Activated CD4-positive, alpha-beta memory T cell treated with anti-CD3 and anti-CD28 coated beads, Interleukin-2, amount 10 ng/mL, durations not matched to agents 7 days and 5 days (primary cell): ENCODE measurements at regions not wholly inside any gene's neighbourhood (a gene's known extent, or its start where the extent isn't known, plus 50 kb on each side); places are given as distances from the start of the nearest gene placed in this dataset.

Source experiments
- CTCF ChIA-PET: fragments of 350-600 bp; sonication (Branson Sonifier 250); formaldehyde crosslinking; loops from one replicate; lab custom pipeline; 2021; ENCODE audit warnings: antibody characterized with exemption, inconsistent platforms; lab: Charles Lee
- POLR2A ChIA-PET: fragments of 350-600 bp; sonication (Branson Sonifier 250); formaldehyde crosslinking; loops from one replicate; lab custom pipeline; 2021; ENCODE audit warnings: antibody characterized with exemption; lab: Charles Lee
- DNase-seq: peaks from one replicate; pipeline ENCODE4 v3.0.0-alpha.2; 2020
- H3K27ac Mint-ChIP-seq: one replicate; pipeline ENCODE4 v1.8.0; 2021; ENCODE audit warnings: mild to moderate bottlenecking, mixed read lengths
- H3K27me3 Mint-ChIP-seq: one replicate; pipeline ENCODE4 v1.8.0; 2021; ENCODE audit warnings: mixed read lengths
- H3K36me3 Mint-ChIP-seq: one replicate; pipeline ENCODE4 v1.8.0; 2021; ENCODE audit warnings: low read depth, mixed read lengths
- H3K4me1 Mint-ChIP-seq: one replicate; pipeline ENCODE4 v1.8.0; 2021; ENCODE audit warnings: mixed read lengths
- H3K4me3 Mint-ChIP-seq: one replicate; pipeline ENCODE4 v1.8.0; 2021; ENCODE audit warnings: mild to moderate bottlenecking, mixed read lengths
- H3K9me3 Mint-ChIP-seq: one replicate; pipeline ENCODE4 v1.8.0; 2021; ENCODE audit warnings: mixed read lengths

DNA sequence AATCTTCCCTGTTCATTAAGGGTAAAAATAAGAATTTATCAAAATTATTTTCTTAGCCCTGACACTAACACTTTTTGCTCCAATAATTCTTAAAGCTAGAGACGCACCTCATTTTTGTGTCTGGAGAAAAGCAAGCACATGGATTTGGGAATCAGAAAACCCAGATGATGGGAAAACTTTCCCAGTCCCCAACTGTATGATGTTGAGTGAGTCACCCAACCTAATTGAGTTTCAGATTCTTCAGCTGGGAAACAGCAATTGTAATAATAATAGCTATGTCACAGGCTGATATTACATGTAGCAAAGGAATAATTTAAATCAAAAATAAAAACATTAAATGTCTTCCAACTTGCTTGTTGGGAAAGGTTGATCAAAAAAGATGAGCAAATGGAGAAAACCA, 159.0 kb downstream of the MIS18A start:
- no peak overlapping the region for H3K27ac Mint-ChIP-seq
- no peak for DNase-seq
- POLR2A ChIA-PET: no interaction called here
- H3K9me3 Mint-ChIP-seq: no peaks in the 10 kb centered on the region
- H3K4me1 Mint-ChIP-seq: no peaks in the 10 kb centered on the region
- CTCF ChIA-PET: no interaction called here
- H3K4me3 Mint-ChIP-seq: no peak overlapping the region
- no peaks in the 10 kb centered on the region for H3K27me3 Mint-ChIP-seq
- H3K36me3 Mint-ChIP-seq: no peaks in the 10 kb centered on the region

DNA sequence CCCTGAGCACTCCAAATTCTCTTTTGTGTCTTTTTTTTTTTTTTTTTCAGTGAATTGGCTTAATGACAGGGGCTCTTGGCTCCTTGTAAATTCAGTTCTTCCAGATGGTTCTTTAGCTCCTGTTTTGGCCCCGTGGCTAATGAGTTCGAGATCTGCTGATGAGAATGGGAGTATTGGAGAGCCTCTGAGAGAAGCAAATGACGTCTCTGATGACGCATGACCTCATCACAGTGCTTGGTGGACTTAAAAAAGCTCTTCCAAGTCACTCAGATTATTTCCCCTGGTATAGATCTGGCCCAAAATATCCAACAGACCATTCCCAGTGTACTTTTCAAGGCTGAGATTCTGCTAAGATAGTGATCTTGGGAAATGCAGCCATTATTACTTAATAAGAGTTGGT, 159.5 kb downstream of the MIS18A start:
- Mint-ChIP-seq H3K4me1 (no peaks in the 10 kb centered on the region), H3K27ac (no peak overlapping the region), H3K4me3 (no peak overlapping the region), H3K36me3 (no peaks in the 10 kb centered on the region), H3K27me3 (no peaks in the 10 kb centered on the region), H3K9me3 (no peaks in the 10 kb centered on the region)
- ChIA-PET POLR2A (no interaction called here), CTCF (no interaction called here)
- no peak for DNase-seq

DNA sequence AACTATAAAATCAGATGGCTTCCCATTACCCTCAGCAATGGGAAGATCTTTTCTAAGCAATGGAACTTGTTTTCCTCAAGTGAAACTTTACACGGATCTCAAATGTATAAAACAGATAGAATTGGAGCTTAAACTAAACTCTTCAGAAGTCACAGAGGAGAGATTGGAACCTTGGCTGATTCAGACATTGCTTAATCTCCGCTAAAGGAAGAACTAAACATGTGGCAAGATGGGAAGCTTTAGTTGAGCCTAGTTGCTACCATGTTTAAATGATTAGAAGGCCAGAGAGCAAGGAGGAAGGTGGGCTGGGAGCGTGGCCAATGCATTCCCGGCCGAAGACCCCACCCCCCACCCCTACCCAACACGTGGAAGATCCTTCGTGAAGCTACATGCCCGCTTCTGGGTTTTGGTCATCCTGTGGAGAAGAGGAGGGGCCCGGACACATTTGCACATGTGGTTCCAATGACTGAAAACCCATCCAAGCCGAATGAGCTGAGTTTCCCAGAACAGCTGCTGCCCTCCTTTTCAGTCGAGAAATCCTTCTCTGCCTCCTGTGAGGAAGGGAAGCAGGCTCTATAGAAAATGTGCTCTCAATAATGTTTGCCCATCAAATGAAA, 164.3 kb downstream of the MIS18A start:
- Mint-ChIP-seq H3K4me1 (no peaks in the 10 kb centered on the region), H3K27ac (no peak overlapping the region), H3K27me3 (peaks cover 5% of the 10 kb centered on the region), H3K36me3 (no peaks in the 10 kb centered on the region), H3K9me3 (no peaks in the 10 kb centered on the region), H3K4me3 (no peak overlapping the region)
- DNase-seq: no peak
- ChIA-PET POLR2A (no interaction called here), CTCF (no interaction called here)

DNA sequence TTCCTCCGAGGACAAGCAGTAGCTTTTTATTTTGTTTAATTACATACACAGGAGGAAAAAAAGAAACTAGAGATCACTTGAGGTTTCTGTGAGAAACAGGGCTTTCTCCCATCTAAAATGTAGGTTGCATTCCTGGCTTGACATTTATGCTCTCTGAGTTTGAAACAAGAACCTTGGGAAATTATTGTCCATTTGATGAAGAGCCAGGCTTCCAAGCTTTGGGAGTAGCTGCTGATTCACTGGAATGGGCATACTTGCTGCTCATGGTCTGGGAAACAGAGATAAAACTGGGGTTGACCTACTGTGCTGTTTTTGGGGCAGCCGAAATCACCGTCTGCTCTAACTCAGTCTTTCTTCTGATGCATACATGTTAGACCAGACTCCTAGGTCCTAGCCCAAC, 165.4 kb downstream of the MIS18A start:
- CTCF ChIA-PET: no interaction called here

DNA sequence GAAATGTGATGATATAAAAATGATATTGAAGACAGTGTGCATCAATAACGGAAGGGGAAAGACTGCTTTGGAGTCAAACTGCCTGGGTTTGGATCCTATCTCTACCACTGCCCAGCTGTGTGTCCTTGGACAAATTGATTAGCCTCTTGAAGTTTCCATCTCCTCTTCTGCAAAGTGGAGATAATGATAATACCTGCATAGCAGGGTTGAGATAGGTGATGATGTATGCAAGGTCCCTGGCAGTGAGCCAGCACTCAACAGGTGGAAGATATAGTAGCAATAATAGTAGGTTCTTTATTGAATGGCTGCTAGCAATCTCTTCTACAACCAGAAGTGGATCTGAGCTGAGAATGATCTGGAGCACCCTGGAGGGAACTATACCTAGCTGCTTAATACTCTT, 166.7 kb downstream of the MIS18A start:
- Mint-ChIP-seq H3K4me3 (no peak overlapping the region), H3K27me3 (peaks cover 5% of the 10 kb centered on the region), H3K4me1 (no peaks in the 10 kb centered on the region), H3K36me3 (no peaks in the 10 kb centered on the region), H3K27ac (no peak overlapping the region), H3K9me3 (no peaks in the 10 kb centered on the region)
- ChIA-PET POLR2A (no interaction called here), CTCF (no interaction called here)
- no peak for DNase-seq

More for the DNA sequence above, 165.4 kb downstream of the MIS18A start:
- POLR2A ChIA-PET: no interaction called here
- H3K36me3 Mint-ChIP-seq: no peaks in the 10 kb centered on the region
- H3K27ac Mint-ChIP-seq: no peak overlapping the region
- no peaks in the 10 kb centered on the region for H3K4me1 Mint-ChIP-seq
- H3K27me3 Mint-ChIP-seq: peaks cover 5% of the 10 kb centered on the region
- no peak for DNase-seq
- H3K9me3 Mint-ChIP-seq: no peaks in the 10 kb centered on the region
- H3K4me3 Mint-ChIP-seq: no peak overlapping the region

DNA sequence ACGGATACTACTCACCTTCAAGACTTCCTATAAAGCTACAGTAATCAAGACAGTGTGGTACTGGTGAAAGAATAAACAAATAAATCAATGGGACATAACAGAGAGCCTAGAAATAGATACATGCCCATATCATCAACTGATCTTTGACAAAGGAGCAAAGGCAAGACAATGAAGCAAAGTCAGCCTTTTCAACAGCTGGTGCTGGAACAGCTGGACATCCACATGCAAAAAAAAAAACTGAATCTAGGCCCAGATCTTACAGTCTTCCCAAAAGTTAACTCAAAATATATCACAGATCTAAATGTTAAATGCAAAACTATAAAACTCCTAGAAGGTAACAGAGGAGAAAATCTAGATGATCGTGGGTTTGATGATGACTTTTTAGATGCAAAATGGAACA, 170.3 kb downstream of the MIS18A start:
- Mint-ChIP-seq H3K4me1 (no peaks in the 10 kb centered on the region), H3K27ac (no peak overlapping the region), H3K27me3 (peaks cover 5% of the 10 kb centered on the region), H3K36me3 (no peaks in the 10 kb centered on the region), H3K4me3 (no peak overlapping the region), H3K9me3 (no peaks in the 10 kb centered on the region)
- DNase-seq: no peak
- CTCF ChIA-PET: interaction anchor here (0.6 kb wide), 1 partner anchor 12 kb away, joined by 4 read pairs; no protein-coding TSS in a partner anchor
- POLR2A ChIA-PET: no interaction called here

DNA sequence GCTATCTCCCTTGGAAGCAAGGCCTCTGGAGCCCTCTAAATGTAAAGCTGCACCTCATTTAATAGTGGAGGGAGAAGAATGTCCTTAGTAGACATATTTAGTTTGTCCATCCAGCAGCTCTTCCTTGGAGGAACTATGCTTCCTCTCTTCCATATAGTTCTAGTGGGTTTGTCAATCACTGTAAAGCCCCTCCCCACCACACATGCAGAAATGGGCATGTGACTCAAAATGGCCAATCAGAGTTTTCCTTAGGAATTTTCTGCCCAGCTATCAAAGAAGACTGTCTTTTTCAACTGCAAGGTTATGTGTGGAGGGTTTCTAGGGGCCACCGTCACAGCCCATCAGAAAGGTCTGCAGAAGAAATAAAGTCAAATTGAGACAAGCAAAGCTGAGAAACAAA, 175.5 kb downstream of the MIS18A start:
- no peaks in the 10 kb centered on the region for H3K36me3 Mint-ChIP-seq
- CTCF ChIA-PET: no interaction called here

DNA sequence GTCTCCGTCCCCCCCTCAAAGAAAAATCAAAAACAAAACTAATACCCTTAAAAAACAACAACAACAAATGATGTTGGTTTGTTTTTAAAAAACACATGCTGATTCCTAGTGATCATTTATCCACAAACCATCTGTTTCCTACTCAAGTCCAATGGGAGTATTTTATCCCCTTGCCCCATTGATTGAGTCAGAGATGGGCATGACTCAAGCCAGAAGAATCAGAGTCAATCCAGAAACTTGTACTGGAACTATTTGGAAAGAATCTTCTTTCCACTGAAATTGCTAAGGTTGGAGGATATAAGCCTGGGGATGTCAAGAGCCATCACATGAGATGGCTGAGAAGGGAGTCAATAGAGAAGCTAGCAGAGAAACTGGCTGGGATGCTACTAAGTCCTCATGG, 176.4 kb downstream of the MIS18A start:
- DNase-seq: no peak
- no peaks in the 10 kb centered on the region for H3K27me3 Mint-ChIP-seq
- ChIA-PET POLR2A (no interaction called here), CTCF (no interaction called here)
- no peak overlapping the region for H3K4me3 Mint-ChIP-seq
- no peaks in the 10 kb centered on the region for H3K4me1 Mint-ChIP-seq
- H3K27ac Mint-ChIP-seq: no peak overlapping the region
- no peaks in the 10 kb centered on the region for H3K36me3 Mint-ChIP-seq
- no peaks in the 10 kb centered on the region for H3K9me3 Mint-ChIP-seq

More for the DNA sequence above, 175.5 kb downstream of the MIS18A start:
- Mint-ChIP-seq H3K4me1 (no peaks in the 10 kb centered on the region), H3K27me3 (no peaks in the 10 kb centered on the region), H3K9me3 (no peaks in the 10 kb centered on the region), H3K4me3 (no peak overlapping the region), H3K27ac (no peak overlapping the region)
- POLR2A ChIA-PET: no interaction called here
- no peak for DNase-seq

DNA sequence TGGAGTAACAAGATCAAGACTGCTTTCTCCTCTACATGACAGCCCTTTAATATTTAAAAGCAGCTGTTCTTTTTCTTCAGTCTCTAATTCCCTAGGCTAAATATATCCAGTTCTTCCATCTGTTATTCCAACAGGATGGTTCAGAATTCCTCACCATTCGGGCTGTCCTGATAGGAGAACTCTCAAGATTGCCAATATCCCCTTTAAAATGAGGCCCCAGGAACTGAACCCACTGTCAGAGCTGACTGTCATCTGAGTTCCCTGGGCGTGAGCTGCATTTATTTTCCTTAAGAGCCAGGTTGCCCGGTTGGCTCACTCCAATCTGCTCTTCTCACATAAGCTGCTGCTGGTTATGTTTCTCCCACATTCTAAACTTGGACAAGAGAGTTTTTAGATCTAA, 177.6 kb downstream of the MIS18A start:
- no peaks in the 10 kb centered on the region for H3K4me1 Mint-ChIP-seq
- no peaks in the 10 kb centered on the region for H3K36me3 Mint-ChIP-seq
- no peak overlapping the region for H3K27ac Mint-ChIP-seq
- no peak overlapping the region for H3K4me3 Mint-ChIP-seq
- CTCF ChIA-PET: no interaction called here
- H3K27me3 Mint-ChIP-seq: no peaks in the 10 kb centered on the region
- POLR2A ChIA-PET: no interaction called here
- H3K9me3 Mint-ChIP-seq: no peaks in the 10 kb centered on the region
- DNase-seq: no peak

DNA sequence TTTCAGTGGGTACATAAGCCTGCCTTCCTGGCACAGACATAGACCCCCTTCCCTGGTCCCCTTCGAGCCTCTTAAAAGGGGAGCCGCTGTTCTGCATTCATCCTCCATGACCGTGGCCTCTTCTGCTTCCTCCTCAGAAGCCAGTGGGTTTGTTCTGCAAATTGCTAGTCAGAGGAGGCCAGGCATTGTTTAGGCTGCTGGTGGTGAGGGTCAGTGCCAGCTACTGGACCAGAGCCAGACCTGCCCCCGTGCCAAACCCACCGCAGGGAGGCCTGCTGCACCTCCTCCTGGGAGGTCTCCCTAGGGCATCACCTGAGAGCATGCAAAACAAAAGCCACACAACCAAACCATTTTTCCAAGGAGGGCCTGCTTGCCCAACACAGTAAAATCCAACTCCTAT, 178.4 kb downstream of the MIS18A start:
- Mint-ChIP-seq H3K36me3 (no peaks in the 10 kb centered on the region), H3K4me1 (no peaks in the 10 kb centered on the region), H3K27me3 (no peaks in the 10 kb centered on the region), H3K4me3 (no peak overlapping the region), H3K27ac (no peak overlapping the region), H3K9me3 (no peaks in the 10 kb centered on the region)
- no peak for DNase-seq
- ChIA-PET POLR2A (no interaction called here), CTCF (no interaction called here)

DNA sequence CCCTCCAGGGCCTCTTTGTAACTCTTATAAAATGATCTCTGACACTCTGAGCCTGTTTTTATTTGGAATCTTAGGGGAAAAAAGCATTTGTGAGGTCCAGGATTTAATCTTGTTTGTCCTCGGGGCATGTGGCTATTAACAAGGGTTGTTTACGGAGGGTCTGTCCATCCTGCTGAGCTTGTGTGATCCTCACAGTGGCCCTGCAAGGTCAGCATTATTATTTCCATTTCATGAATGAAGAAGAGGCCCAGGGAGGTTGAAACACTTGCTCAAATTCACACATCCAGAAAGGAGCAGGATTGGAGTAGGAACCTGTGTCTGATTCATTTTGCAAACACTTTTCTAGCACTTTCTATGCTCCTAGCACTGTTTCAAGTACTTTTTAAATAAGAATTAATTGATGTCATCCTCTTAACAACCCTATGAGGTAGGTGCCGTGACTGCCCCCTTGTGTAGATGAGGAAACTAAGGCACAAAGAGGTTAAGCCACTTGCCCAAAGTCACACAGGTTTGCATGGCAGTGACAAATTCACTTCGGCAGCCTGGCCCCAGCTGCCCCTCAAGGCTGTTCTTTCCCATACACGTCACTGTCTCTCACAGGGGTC, 178.9 kb downstream of the MIS18A start:
- ChIA-PET POLR2A (no interaction called here), CTCF (no interaction called here)
- no peaks in the 10 kb centered on the region for H3K36me3 Mint-ChIP-seq

DNA sequence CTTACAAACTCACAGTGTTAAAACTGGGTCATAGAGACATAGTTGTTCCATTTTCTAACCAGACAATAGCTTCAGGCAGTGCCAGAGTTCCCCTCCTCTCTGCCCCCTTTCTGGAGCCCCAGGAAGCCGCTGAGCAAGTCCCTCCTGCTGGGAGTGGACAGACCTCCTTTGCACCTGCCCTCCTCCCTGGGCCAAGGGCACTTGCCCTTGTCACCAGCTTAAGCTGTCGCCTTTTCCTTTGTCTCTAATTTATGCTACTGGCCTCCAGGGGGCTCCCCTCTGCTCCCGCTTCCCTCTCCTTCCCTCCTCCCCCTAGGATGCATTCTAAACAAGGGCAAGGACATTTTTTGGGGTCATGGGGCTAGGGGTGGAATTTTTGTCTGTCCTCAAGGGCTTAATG, 182.4 kb downstream of the MIS18A start:
- H3K27me3 Mint-ChIP-seq: no peaks in the 10 kb centered on the region
- no peaks in the 10 kb centered on the region for H3K9me3 Mint-ChIP-seq
- H3K4me1 Mint-ChIP-seq: no peaks in the 10 kb centered on the region
- H3K27ac Mint-ChIP-seq: no peak overlapping the region
- DNase-seq: no peak
- H3K36me3 Mint-ChIP-seq: no peaks in the 10 kb centered on the region
- CTCF ChIA-PET: interaction anchor here (0.6 to 1.3 kb wide), 3 partner anchors 12 to 1409 kb away, joined by 4 to 5 read pairs (median 4); no protein-coding TSS in a partner anchor
- no peak overlapping the region for H3K4me3 Mint-ChIP-seq
- POLR2A ChIA-PET: no interaction called here

More for the DNA sequence above, 178.9 kb downstream of the MIS18A start:
- Mint-ChIP-seq H3K27me3 (no peaks in the 10 kb centered on the region), H3K9me3 (no peaks in the 10 kb centered on the region), H3K4me3 (no peak overlapping the region), H3K4me1 (no peaks in the 10 kb centered on the region), H3K27ac (no peak overlapping the region)
- no peak for DNase-seq

DNA sequence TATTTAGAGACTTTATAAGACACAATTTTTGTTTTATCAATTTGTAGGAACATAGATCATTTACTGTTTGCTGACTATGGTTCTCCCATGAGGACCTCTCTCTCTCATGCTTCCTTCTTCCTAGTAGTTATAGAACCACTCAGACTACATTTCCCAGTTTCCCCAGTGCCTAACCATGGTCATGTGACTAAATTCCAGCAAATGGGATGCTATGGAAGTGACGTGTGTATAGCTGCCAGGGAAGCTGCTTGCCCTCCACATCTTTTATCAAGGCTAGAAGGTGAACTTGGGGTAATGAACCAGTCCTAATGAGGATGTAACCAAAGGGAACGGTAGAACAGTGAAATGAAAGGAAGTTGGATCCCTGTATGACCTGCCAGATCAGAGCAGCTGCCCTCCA, 184.0 kb downstream of the MIS18A start:
- H3K4me3 Mint-ChIP-seq: no peak overlapping the region
- H3K27me3 Mint-ChIP-seq: no peaks in the 10 kb centered on the region
- CTCF ChIA-PET: no interaction called here

More for the DNA sequence above, 184.0 kb downstream of the MIS18A start:
- no peaks in the 10 kb centered on the region for H3K9me3 Mint-ChIP-seq
- no peak for DNase-seq
- H3K4me1 Mint-ChIP-seq: no peaks in the 10 kb centered on the region
- POLR2A ChIA-PET: no interaction called here
- no peak overlapping the region for H3K27ac Mint-ChIP-seq
- H3K36me3 Mint-ChIP-seq: no peaks in the 10 kb centered on the region
